NCI-H2107 treated with DMSO at 0.1 percent for 48 hours (cell line): ENCODE measurements at regions not wholly inside any gene's neighbourhood (a gene's known extent, or its start where the extent isn't known, plus 50 kb on each side); places are given as distances from the start of the nearest gene placed in this dataset.

Source experiments
- DNase-seq: peaks from one replicate; lab custom pipeline; 2025; ENCODE audit not compliant: unreplicated experiment; lab: John Stamatoyannopoulos, UW

GRCh38 chr5:97542469-97542868 lies 359.4 kb upstream of the RIOK2 start:
- no peak for DNase-seq

- DNase-seq: no peak
These were observed 360.1 kb upstream of the RIOK2 start for GRCh38 chr5:97543166-97543565.

DNA sequence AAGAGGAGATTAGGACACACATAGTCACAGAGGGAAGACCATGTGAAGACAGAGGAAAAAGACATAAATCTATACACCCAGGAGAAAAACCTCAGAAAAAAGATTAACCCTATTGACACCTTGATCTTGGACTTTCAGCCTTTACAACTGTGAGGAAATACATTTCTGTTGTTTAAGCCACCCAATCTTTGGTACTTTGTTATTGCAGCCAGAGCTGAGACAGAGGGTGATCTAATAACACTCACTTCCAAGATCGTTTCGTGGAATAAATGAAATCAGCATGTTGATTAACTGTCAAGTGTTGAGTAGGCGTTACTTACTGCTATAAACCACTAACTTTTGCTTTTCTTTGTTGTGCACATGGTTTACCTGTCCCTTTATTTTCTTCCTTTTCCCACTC lies 361.2 kb upstream of the RIOK2 start:
- no peak for DNase-seq

- no peak for DNase-seq
These were observed 361.6 kb upstream of the RIOK2 start for GRCh38 chr5:97544678-97545077.

- no peak for DNase-seq
These were observed 362.4 kb upstream of the RIOK2 start for GRCh38 chr5:97545446-97545845.

- no peak for DNase-seq
These were observed 363.0 kb upstream of the RIOK2 start for GRCh38 chr5:97545886-97546535.

DNA sequence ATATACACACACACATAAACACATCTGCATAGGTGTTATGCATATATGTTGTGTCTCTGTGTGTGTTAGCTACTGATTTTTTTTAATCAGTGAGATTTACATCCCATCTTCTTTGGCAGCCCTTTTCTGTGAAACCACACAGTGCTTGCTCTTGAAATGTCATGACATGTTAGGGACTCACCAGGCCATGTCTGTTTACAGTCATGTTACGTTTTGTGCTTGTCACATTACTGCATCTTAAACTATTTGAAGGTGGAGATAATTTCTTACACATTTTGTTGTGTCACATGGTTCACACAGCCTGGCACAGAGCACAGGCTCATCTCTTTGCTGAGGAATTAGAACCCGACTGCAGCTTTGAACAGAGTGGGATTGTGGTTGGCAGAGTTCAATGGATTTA lies 364.4 kb upstream of the RIOK2 start:
- no peak for DNase-seq

DNA sequence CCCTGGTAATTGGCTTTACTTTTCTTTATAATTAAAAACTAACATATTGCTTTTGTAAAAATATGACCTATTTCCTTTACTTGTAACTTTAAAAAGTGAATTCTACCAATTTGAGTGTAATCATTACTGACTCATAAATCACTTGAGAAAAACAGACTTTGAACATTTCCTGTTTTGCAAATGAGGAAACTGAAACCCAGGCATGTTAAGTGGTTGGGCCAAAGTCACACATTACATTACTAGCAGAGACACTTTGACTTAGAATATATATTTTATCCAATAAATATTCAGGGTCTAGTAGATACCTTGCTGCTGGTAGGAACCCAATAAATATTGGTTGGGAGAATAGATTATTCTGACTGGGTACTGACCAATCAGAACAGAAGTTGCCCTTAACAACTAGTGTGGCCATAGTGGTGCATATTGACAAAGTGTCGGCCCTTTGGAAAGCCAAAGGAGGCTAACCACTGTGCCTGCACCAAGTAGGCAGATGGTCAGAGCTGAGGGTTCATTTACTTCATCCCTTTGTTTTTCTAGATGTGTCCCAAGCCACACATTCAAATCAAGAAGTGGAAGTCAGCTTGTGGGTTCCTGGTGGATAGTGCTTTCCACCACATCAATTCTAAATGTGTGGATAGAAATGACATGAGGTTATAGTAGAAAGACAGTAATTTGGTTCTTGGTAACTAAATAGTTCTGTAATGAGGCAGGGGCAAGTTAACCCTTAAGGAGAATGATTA lies 365.1 kb upstream of the RIOK2 start:
- DNase-seq: no peak

DNA sequence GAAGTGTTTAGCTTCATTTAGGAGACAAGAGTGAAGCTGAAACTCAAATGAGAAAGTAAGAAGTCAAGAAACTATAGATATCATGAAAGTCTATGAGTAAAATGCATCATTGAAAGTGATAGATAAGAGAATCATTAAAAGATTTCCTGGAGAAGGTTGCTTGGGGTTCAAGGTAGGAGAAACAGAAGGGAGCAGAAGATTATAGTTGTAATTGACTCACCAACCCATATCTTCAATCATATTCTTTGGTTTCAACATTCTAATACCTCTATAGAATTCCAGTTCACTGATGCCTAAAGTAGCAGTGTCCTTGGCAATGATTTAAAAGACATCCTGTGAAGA lies 365.7 kb upstream of the RIOK2 start:
- DNase-seq: no peak

GRCh38 chr5:97549496-97549895 lies 366.4 kb upstream of the RIOK2 start:
- DNase-seq: no peak

- DNase-seq: no peak
These were observed 367.1 kb upstream of the RIOK2 start for GRCh38 chr5:97550164-97550563.

DNA sequence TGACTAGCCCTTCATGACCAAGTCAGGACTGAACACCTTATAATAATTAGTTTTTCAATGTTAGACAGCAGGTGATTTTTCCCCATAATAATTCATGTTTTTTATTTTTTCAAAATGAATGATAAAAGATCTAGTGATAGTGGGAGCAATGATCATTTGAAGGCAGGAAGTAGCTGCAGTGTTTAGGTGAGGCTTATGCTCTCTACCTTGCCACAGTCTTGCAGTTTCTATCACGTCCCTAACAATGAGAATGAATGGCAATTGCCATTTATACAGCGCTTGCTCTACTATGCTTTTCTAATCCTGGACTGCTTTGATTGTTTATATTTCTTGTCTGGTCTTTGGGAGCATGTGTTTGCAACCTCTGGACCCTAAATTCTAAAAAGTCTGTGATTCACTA lies 367.8 kb upstream of the RIOK2 start:
- DNase-seq: no peak

DNA sequence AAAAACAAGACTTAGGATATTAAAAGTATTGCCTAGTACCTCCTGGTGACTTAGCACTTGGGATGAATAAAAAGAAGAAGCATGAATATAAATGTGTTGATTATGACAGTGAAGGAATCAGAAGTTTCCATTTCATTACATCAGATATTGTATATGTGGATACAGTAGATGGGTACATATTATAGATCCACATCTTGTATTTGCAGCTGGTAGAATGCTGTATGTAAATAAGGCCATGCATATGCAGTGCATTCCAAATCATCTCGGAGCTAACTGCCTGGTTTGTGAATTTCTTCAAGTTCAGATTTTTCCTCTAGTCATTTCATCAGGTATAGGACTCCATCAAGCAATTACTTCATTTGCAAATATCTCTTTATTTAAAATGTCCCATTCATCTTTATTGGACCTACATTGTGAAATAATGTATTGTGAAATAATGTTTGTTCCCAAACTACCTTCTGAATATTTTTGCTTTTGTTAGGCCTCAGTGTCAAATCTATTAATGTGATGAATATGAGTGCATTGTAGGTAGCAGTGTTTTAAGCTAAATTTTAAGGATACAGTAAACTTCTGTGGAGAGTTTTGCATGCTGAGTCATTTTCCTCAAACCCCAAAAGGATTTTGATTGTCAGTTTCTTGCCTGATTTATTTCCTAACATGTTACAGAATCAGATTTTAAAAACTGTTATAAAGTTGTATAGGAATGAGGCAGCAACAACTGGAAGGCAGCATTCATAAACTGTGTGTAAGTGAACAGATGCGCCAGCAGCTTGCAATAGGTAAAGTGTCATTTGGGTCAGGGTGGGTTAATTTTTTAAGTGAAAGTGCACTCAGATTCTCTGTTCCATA lies 370.8 kb upstream of the RIOK2 start:
- DNase-seq: no peak

DNA sequence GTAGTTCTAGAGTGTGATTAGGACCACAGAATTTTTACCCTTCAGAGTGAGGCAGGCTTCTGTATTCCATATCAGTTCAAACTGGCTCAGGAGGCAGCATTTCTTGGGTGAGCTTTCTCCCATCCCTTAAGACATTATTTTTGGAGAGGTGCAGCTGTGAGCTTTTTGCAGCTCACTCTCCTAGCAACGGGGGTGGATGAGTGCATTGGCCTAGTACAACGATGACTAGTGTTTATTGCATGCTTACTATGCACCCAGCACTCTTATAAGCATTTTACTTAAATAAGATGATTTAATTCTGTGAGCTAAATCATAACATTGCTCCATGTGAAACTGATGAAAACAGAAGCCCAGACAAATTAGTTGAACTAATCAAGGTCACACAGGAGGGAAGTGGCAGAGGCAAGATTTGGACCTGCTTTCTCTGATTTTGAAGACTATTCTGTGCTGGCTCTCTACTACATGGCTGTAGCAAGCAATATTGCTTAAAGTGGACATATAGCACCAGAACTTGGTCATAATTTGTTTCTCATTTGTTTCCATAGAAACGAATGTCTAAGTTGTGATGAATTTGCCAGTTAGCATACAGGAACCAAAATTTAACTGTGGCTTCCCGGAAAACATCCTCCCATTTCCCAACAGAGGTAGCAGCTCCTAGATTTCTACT lies 372.1 kb upstream of the RIOK2 start:
- no peak for DNase-seq

DNA sequence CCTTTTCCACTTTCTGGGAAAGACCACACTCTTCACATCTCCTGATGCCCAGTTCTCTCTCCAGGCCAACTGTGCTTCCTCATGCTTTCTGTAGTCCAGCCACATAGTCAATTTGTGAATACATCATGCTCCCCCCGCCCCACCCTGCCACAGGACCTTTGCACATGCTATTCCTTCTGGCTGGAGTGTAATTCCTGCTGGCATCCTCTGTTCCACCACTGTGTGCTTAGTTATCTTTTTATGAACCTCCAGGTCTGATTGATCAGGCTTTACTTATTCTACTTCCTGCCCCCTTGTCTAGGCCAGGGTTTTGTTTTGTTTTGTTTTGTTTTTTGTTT lies 372.6 kb upstream of the RIOK2 start:
- DNase-seq: no peak

DNA sequence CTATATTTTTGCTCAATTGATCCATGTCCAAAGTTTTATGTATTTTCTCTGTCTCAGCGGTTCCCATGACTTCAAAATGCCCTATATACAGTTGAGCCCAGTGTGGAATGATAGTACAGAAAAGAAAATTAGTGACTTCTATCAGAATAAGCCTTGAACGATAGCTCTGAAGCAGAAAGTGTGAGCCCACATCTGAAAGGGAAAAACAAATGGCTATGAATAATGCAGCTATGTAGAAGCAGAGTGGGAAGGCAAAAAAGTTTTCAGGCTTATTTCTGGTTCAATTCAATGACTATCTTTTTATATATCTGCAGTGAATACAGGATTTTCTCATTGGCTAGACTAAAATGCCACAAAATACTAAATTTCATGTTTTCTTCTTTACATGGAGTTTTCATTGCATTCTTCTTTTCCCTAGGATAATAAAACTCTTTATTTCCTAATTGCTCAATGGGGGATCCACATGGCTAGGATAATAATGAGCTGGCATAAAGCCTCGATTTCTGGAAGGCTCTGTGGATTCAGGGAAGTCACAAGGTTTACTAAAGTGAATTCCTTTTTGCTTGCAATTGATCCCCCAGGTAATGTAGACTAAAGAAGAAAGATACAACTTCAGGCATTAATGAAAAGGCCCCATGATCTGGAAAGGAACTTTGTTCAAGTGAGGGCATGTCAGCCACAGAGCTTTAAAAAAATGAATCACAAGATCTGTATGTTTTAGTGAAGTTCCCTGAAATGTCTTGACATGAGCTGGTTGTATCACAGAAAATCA lies 377.0 kb upstream of the RIOK2 start:
- DNase-seq: no peak

- no peak for DNase-seq
These were observed 377.5 kb upstream of the RIOK2 start for GRCh38 chr5:97560599-97560993.

DNA sequence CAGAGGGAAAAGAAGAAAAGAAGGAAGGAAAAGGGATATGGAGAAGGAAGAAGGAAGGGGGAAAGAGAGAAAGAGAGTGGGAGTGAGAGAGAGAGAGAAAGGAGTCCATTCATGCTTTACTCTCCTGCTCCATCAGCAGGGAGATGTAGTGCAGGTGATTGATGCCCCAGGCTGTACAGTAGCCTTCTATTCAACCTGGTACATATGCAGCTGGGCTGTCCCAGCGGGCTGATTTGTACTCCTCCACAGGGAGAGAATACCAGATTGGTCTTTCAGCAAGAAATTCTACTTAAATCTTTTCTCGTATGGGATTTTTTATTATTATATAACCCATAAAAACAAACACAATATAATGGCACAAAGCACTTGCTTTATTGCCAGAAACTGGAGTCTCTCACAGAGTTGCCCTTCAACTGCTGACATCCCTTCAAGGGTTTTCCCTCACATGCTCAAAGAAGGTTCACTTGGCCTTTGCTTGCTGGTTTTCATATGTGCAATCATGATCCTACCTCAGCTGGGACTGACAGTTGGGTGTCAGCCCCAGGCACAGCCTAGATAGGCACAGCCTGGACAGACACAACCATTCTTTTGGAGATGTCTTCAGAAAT lies 380.1 kb upstream of the RIOK2 start:
- no peak for DNase-seq

DNA sequence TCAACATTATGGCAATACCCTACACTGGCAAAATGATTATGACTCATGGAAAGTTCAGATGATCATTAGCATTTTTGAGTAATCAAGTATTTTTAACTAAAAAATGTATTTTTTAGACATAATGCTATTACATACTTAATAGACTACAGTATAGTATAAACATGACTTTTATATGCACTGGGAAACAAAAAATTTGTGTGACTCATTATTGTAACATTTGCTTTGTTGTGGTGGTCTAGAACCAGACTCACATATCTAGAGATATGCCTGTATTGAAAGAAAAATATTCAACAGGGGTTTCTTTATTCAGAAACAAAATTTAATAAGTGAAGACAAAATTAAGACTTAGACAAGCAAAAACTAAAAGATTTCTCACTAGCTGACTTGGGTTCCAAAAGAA lies 385.3 kb upstream of the RIOK2 start:
- no peak for DNase-seq

- no peak for DNase-seq
These were observed 387.2 kb upstream of the RIOK2 start for GRCh38 chr5:97570242-97570641.

- no peak for DNase-seq
These were observed 392.3 kb upstream of the RIOK2 start for GRCh38 chr5:97575322-97575721.
